ENCODE measurements at regions not wholly inside any gene's neighbourhood (a gene's known extent, or its start where the extent isn't known, plus 50 kb on each side); places are given as distances from the start of the nearest gene placed in this dataset.

DNA sequence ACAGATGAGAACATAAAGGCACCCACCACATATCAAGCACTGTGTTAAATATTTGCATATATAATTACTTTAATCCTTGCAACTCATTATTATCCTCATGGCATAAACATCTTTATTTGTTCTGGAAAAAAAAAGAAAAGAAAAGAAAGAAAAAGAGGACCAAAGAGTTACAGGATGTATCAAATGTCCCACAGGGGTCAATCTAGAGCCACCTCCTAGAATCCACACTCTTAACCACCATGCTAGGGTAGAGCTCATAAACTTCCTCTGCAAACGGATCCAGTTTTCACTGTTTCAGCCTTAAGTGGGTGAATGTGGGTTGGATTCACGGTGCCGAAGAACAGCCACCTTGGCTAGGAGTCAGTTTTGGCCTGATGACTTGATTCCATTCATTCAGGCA lies 171.1 kb upstream of the PPARGC1A start:
- TF ChIP-seq, protein P1, sequence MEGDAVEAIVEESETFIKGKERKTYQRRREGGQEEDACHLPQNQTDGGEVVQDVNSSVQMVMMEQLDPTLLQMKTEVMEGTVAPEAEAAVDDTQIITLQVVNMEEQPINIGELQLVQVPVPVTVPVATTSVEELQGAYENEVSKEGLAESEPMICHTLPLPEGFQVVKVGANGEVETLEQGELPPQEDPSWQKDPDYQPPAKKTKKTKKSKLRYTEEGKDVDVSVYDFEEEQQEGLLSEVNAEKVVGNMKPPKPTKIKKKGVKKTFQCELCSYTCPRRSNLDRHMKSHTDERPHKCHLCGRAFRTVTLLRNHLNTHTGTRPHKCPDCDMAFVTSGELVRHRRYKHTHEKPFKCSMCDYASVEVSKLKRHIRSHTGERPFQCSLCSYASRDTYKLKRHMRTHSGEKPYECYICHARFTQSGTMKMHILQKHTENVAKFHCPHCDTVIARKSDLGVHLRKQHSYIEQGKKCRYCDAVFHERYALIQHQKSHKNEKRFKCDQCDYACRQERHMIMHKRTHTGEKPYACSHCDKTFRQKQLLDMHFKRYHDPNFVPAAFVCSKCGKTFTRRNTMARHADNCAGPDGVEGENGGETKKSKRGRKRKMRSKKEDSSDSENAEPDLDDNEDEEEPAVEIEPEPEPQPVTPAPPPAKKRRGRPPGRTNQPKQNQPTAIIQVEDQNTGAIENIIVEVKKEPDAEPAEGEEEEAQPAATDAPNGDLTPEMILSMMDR (IDR thresholded peaks at IDR 0.05; ENCODE audit: unreplicated experiment), result no peak
- DNase-seq (ENCODE audit: low spot score), result no peak
- H3K9me3 Mint-ChIP-seq (ENCODE audit: unreplicated experiment), result no peaks in the 10 kb centered on the region
- H3K4me1 Mint-ChIP-seq (ENCODE audit: unreplicated experiment), result peaks cover 4% of the 10 kb centered on the region
- H3K36me3 Mint-ChIP-seq (ENCODE audit: low read depth, unreplicated experiment), result peaks cover 4% of the 10 kb centered on the region
- H3K27ac Mint-ChIP-seq (ENCODE audit: unreplicated experiment), result no peak overlapping the region
- H3K4me3 Mint-ChIP-seq (ENCODE audit: unreplicated experiment), result no peak overlapping the region
- H3K27me3 Mint-ChIP-seq (ENCODE audit: unreplicated experiment), result no peaks in the 10 kb centered on the region

DNA sequence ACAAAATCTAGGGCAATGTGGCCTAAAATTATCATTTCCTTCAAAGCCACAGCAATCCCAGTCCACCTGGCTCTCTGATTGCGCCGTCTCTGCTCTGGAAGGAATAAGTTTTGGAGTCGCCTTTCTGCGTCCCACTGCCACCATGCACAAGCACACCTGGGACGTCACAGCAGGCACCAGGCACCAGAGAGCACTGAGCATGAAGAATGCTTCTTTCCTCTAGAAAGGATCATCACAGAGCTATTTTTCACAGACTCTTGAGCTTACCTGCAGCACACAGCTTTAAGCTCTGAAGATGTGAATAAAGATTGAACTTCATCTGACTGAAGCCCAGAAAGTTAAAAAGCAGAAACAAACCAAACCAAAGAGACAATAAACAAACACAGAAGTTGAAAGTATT lies 170.0 kb upstream of the PPARGC1A start:
- TF ChIP-seq, protein P1 (IDR thresholded peaks at IDR 0.05; ENCODE audit: unreplicated experiment), result no peak
- peaks cover 4% of the 10 kb centered on the region for H3K36me3 Mint-ChIP-seq (ENCODE audit: low read depth, unreplicated experiment)
- no peak for DNase-seq (ENCODE audit: low spot score)
- H3K4me1 Mint-ChIP-seq (ENCODE audit: unreplicated experiment), result no peaks in the 10 kb centered on the region
- H3K4me3 Mint-ChIP-seq (ENCODE audit: unreplicated experiment), result no peak overlapping the region
- no peak overlapping the region for H3K27ac Mint-ChIP-seq (ENCODE audit: unreplicated experiment)
- no peaks in the 10 kb centered on the region for H3K9me3 Mint-ChIP-seq (ENCODE audit: unreplicated experiment)
- no peaks in the 10 kb centered on the region for H3K27me3 Mint-ChIP-seq (ENCODE audit: unreplicated experiment)

DNA sequence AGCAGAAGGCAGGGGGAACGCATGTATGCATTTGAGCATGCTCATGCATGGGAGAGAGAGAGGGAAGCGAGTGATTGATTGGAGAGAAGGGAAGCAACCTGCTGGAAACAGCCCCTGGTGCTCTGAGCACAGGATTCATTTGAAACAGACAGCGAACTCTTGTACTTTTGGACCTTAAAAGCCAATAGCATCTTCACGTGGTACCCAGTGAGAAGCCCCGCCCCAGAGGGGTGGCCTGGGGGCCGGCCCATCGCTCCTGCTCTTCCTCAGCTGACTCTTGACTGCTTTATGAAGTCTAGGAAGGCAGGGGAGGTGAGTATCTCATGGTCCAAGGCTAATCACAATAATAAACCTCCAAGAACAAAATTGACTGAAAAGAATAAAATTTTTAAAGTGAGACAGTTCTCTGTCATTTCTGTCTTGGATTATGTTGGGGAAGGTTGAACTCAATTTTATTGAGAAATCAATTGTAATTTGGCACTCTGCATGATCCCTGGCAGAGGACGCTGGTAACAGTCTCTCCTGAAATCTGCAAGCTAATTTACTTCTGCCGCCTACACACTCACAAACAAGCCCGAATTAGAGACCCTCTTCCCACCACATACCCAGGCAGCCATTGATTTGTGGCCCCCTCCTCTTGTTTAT lies 168.2 kb upstream of the PPARGC1A start:
- Mint-ChIP-seq H3K27me3 (ENCODE audit: unreplicated experiment) (no peaks in the 10 kb centered on the region), H3K27ac (ENCODE audit: unreplicated experiment) (no peak overlapping the region), H3K4me1 (ENCODE audit: unreplicated experiment) (no peaks in the 10 kb centered on the region), H3K4me3 (ENCODE audit: unreplicated experiment) (no peak overlapping the region), H3K36me3 (ENCODE audit: low read depth, unreplicated experiment) (no peaks in the 10 kb centered on the region), H3K9me3 (ENCODE audit: unreplicated experiment) (no peaks in the 10 kb centered on the region)
- TF ChIP-seq, protein P1 (IDR thresholded peaks at IDR 0.05; ENCODE audit: unreplicated experiment), result no peak
- DNase-seq (ENCODE audit: low spot score), result no peak

DNA sequence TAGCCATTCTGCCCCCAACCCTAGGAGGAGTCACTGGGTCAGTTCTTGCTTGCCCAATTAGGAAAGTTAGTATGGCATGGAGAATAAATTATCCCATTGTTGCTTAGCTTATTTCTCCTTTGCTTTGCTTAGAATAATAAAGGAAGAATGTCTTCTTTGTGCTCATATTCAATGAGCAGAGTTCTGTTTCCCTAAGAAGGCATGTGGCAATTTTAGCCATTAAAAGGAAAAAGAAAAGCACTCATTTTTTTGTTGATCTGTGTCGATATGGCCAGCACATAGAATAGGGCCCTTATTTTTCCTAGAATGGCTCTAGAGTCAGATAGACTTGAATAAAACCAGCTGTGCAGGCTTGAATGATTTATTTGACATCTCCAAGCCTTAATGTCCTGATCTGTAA lies 166.4 kb upstream of the PPARGC1A start:
- Mint-ChIP-seq H3K4me1 (ENCODE audit: unreplicated experiment) (no peaks in the 10 kb centered on the region), H3K27ac (ENCODE audit: unreplicated experiment) (no peak overlapping the region), H3K4me3 (ENCODE audit: unreplicated experiment) (no peak overlapping the region), H3K27me3 (ENCODE audit: unreplicated experiment) (no peaks in the 10 kb centered on the region), H3K36me3 (ENCODE audit: low read depth, unreplicated experiment) (no peaks in the 10 kb centered on the region), H3K9me3 (ENCODE audit: unreplicated experiment) (no peaks in the 10 kb centered on the region)
- TF ChIP-seq, protein P1 (IDR thresholded peaks at IDR 0.05; ENCODE audit: unreplicated experiment), result no peak
- DNase-seq (ENCODE audit: low spot score), result no peak

DNA sequence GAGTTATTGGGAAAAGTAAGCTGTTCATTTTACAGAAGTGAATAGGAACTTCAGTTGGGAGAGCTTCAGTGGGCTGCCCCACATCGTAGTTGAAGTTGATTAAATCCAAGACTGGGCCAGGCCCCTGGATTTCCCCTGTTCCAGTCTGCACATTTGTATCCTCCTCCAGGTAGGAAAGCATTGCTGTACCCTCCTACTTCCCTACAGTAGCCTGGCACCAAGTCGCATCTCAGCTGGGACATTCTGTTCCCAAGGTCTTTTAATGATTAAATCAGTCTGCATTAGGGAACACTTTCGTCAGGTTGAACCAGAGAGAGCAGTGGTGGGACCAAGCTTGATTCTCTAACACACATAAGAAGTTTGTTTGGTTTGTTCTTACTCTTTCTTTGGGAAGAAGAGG lies 165.8 kb upstream of the PPARGC1A start:
- Mint-ChIP-seq H3K27me3 (ENCODE audit: unreplicated experiment) (no peaks in the 10 kb centered on the region), H3K4me3 (ENCODE audit: unreplicated experiment) (no peak overlapping the region), H3K27ac (ENCODE audit: unreplicated experiment) (no peak overlapping the region), H3K9me3 (ENCODE audit: unreplicated experiment) (no peaks in the 10 kb centered on the region), H3K4me1 (ENCODE audit: unreplicated experiment) (no peaks in the 10 kb centered on the region), H3K36me3 (ENCODE audit: low read depth, unreplicated experiment) (no peaks in the 10 kb centered on the region)
- no peak for DNase-seq (ENCODE audit: low spot score)
- TF ChIP-seq, protein P1 (IDR thresholded peaks at IDR 0.05; ENCODE audit: unreplicated experiment), result no peak
